Stromal cell of bone marrow (primary cell): ENCODE measurements at regions not wholly inside any gene's neighbourhood (a gene's known extent, or its start where the extent isn't known, plus 50 kb on each side); places are given as distances from the start of the nearest gene placed in this dataset.
"Not testable (repeated sequence)": the region's sequence is repeated elsewhere in the genome, so short reads cannot be mapped to it uniquely, and the experiment has no call there.

Experiments used
- DNase-seq: peaks from one replicate; pipeline ENCODE4 v3.0.0-alpha.2; 2012; ENCODE audit warnings: low read depth

DNA sequence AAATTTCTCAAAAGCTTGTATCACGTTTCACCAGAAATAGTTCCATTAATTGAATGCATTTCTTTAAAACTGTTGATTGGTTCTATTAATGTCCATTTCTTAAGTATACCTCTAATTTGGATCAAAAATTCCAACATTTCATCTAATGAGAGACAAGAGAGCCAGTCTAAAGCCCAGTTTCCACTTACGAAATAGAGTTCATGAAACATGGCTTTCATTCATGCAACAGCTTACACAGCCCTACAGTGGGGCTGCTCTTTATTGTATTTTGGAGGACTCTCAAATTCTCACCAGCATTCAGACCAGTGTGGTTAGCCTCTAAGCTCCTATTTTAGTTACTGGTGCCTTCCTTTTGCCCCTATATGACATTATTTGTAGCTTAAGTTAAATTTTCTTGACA is 566.9 kb upstream of the RGMB start:
- no peak for DNase-seq

DNA sequence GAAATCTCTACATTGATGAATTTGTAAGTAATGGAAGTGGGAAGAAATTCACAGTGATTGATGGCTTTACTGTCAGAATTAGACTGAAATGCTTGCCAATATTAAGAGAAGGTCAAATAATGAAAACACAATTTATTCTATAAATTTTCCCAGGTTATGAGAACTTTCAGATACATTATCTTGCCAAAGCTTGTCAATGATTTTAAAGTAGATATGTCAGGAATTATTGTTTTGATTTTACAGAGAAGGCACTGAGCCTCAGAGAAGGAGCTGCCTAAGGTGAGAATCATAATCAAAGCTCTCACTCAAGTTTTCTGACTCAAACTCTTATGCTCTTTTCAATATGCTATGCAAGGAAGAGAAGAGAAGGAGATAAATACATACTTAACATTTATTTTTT is 564.0 kb upstream of the RGMB start:
- no peak for DNase-seq

DNA sequence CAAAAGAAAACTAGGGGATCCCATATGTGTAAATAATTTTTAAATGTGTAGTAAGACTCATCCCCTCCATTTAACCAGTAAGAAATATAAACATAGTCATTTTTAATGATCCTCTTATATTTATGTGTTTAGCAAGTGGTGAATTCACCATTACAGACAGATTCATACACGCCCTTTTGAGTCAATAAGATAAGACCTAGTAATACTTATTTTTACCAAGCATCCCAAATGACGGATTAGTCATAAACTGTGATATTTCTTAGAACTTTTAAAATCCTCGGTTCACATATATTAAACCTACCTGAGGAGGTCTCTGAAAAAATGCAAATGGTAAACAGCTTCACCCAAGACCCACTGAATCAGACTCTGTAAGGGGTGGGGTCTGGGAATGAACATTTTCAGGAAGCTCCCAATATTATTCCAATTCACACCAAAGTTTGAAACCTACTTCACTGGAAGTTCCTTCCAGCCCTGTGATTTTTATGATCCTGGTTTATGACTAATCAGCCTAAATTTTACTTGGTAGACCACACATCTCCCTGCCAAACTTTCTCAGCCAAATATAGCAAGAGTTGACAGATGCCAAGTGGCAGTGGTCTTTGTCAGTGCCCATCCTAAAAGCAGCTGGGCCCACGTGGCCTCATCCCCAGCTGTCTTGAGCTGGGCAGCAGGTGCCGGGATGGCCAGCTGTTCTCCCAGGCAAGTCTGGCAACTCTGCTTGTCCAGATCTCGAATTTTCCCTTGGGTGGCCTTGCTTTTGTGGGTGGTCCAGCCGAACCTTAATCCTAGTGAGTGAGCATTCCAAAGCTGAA is 559.0 kb upstream of the RGMB start:
- peak; percentile 69 for DNase-seq

DNA sequence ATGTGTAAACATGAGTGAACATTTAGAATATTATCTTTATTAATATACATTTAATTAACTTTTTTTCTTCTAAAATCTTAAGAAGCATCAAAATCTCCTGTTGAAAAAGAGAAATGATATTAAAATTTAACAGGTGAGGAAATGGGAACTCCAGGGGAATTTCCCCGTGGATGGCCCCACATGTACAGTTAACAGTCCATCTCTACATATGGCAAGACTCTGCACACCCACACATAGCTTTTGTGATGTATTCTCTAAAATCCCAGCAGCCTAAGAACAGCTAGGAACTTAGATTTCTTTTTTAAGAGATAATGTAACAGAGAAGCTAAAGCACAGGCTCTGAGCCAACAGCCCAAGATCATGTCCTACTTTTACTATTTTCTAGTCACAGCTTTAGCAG is 556.3 kb upstream of the RGMB start:
- no peak for DNase-seq

DNA sequence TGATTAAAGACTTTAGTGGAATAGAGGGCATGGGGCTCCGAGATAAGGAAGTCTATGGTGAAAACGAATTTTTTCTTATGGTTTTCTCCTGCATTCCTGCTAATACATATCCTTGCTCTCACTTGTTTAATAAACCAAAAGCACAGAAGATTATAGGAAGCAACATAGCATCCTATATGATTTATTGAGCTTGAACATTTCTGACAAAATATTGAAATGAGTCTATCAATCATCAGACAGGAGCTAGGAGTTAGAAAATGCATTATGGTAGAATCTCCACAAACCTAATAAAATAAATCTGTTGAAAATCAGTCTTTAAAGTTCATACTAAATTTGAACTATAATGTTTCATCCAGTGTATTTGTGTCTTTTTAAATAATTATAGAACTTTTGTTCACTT is 554.6 kb upstream of the RGMB start:
- no peak for DNase-seq

DNA sequence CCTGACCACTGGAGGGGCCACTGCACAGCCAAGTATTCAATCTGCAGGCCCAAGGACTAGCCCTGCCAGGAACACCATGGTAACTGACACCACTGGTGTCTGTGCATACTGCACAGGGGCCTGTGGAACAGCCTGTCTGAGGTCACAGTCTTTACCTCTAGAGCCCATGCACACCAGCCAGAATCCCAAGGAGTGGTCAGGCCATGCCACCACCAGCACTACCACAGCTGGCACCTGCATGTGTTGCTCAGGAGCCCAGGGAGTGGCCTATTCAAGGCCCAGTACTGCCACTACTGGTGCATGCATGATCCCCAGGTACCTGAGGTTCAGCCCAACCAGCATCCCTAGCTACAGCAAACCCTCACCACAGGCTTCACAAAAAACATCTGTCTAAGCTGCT is 546.0 kb upstream of the RGMB start:
- DNase-seq: no peak

DNA sequence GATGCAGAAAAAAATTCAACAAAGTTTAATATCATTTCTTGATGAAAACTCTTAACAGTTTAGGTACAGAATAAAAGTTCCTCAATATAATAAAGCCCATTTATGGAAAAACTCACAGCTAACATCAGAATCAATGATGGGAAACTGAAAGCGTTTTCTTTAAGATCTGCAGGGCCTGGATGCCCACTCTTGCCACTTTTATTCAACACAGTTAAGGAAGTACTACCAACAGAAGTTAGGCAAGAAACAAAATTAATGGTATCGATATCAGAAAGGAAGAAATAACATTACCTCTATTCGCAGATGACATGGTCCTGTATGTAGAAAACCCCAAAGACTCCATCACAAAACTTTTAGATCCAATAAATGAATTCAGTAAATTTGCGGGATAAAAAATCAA is 542.4 kb upstream of the RGMB start:
- no peak for DNase-seq

DNA sequence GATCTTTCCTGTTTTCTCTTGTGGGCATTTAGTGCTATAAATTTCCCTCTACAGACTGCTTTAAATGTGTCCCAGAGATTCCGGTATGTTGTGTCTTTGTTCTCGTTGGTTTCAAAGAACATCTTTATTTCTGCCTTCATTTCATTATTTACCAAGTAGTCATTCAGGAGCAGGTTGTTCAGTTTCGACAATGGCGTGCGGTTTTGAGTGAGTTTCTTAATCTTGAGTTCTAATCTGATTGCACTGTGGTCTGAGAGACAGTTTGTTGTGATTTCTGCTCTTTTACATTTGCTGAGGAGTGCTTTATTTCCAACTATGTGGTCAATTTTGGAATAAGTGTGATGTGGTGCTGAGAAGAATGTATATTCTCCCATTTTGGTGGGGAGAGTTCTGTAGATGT is 535.7 kb upstream of the RGMB start:
- not testable (repeated sequence) for DNase-seq

DNA sequence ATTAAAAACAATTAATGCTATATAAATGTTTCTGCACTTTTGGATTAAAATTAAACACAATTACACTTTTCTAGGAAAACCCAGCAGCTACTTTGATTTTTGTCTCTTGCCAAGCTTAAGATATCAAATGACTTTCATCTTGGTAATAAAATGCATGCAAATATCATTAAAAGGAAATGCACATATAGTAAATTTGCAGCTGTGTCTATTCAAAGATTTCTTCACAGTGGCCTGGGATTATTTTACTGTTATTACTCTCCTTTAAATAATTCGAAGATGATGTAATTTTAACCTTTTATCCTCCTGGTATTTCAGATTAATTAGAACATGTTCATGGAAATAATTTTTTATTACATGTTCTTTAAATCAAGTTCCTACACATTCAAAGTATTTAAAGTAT is 529.5 kb upstream of the RGMB start:
- no peak for DNase-seq

DNA sequence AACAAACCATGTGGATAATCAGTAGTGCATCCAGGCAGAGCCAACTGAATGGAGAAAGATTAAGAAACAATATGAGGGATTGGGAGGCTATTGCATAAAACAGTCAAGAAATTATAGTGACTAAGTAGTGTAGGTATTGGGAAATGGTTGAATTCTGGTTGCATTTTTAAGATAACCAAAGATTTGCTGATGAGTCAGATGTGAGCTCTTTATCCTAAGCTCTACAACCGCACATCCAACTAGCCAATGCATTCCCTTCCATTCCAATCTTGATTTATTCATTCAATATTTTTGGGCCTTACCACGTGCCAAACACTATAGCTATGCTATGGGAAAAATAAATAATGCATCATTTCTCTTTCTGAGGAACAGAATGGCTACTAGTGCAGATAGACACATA is 524.5 kb upstream of the RGMB start:
- DNase-seq: peak; percentile 66

DNA sequence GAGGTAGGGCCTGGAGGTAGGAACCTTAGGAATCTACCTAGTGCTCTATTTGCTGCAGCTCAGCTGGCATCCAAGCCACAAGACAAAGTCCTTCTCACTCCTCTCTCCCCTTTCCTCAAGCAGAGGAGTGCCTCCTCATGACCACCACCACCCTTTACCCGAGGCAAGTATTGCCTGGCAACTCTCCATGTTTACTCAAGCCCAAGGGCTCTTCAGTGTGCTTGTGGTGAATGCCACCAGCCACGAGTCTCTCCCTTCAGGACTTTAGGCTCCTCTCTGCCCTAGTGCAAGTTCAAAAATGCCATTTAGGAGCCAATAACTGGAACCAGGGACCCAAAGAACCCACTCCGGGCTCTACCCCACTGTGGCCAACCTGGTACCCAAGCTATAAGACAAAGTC is 514.5 kb upstream of the RGMB start:
- no peak for DNase-seq

DNA sequence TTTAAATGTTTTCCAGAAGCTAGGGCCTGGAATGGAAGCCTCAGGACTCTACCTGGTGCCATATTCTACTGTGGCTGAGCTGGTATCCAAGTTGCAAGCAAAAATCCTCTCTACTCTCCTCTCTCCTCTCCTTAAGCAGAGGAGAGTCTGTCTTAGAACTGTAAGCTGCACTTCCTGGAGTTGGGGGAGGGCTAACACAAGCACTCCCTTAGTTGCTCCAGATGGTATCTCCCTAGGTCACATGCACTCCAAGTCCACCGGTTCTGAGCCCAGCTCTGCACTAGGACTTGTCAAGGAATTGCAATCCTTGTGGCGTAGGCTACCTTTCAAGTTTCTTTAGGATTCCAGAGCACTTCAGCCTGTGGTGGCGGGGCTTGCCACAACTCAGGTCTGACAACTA is 513.9 kb upstream of the RGMB start:
- no peak for DNase-seq

DNA sequence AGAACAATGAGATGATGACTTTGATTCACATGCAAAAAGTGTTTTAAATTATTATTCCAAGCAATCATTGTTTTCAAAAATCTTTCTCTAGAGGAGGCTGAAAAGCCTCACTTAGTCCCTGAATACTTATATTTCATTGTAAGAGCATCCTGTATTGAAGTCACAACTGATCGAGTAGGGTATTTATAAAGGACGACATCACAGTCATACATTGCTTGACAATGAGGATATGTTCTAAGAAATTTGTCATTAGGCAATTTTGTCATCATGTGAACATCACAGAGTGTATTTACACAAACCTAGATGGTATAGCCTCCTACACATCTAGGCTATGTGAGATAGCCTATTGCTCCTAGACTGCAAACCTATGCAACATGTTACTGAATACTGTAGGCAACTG is 510.4 kb upstream of the RGMB start:
- no peak for DNase-seq

DNA sequence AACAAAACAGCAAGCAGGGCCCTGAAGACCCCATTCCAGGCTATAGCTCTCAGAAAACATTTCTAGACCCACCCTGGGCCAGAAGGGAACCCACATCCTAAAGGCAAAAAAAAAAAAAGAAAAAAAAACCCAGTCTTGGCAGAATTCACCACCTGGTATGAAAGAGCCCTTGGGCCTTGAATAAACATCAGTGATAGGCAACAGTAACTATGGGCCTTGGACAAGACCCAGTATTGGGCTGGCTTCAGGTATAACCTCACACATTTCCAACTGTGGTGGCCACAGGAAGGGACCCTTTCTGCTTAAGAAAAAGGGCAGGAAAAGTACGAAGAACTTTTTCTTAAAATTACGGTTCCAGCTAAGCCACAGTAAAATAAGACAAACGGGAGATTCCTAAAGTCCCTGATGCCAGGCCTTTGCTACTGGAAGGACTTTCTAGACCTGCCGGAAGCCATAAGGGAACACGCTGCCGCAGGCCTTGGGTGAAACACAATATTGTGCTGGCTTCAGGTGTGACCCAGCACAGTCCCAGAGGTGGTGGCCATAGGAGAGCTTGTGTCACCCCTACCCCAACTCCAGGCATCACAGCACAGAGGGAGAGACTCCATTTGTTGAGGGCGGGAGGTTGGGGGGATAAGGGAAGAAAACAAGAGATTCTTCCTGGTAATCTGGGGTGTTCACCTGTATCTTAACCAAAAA is 505.2 kb upstream of the RGMB start:
- DNase-seq: no peak

DNA sequence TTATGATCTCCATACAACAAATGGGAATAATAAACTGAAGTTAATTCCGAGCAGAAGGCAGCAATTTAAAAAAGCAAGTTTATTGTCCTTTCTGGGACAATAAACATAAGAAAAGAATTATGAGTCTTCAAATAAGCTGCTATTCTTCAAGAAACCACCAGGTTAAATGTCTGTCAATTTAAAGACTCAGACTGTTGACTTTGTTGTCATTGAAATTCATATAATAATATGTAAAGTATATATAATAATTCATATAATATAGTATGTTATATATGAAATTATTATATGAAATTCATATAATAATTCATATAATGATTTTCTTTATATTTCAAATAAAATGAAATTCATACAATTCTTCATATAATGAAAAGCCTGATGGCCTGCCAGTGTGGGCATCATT is 497.5 kb upstream of the RGMB start:
- DNase-seq: no peak

DNA sequence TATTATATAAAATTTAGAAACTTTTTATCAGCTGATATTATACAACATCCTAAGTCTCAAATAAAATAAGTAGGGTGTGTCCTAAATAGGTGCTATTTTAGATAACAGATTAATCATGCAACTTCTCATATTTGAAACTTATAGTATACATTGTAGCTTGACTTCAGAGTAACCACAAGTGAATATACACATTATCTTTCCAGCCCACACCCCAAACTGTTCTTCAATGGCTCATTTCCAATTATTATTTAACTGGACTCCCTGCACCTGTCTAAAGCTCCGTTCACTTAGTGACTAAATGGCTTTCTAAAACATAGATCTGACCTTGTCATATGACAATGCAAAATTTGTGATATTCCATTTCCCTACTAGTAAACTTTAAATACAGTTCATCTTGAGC is 490.9 kb upstream of the RGMB start:
- DNase-seq: no peak

DNA sequence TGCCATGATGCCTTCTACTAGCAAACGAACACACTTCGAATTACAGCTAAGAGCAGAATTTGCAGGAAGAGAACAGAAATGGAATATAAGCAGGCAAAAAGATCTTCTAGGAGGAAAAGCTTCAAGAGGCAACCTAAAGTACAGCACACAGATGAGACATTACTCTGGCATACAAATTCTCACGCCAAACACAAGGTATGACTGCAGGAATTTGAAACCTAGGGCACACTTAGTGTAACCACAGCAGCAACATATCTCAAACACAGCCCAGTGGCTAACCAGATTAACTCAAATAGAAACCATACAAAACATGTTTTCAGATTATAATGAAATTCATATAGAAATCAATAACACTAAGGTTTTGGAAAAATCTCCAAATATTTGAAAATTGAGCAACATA is 481.0 kb upstream of the RGMB start:
- no peak for DNase-seq

DNA sequence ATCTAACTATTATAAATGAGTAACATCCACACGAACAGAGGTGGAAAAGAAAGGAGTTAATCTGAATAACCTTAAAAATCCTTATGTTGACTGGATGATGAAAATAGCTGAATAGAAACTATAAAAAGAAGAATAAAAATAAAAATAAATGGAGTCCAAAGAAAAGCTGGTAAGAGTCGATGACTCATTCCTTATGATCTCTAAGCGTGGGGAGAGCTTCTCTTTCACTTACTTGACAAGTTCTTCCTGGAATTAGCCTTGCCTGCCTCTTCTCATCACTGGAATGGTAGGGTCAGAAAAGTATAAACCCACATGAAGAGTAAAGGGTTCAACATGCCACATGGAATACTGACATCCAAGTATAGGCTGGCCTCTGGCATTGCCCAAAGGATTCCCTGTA is 477.0 kb upstream of the RGMB start:
- peak; percentile 44 for DNase-seq

DNA sequence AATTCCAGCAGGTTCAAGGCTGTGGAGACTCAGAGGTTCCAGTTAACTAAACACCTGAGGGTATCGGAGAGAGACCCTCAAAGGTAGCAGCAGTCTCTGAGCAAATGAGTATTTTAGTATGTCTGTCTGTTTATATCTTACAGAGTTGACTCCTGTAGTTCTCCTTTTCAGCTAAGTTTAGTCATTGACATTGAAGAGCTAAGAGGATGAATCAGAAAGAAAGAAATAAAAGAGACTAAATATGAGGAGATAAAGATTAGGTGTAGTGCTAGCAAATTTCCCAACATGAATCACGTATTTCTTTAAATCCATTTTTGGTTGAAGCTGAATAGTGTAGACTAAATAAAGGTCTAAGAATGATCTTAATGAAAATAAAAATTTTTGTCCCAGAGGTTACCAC is 474.0 kb upstream of the RGMB start:
- DNase-seq: no peak

DNA sequence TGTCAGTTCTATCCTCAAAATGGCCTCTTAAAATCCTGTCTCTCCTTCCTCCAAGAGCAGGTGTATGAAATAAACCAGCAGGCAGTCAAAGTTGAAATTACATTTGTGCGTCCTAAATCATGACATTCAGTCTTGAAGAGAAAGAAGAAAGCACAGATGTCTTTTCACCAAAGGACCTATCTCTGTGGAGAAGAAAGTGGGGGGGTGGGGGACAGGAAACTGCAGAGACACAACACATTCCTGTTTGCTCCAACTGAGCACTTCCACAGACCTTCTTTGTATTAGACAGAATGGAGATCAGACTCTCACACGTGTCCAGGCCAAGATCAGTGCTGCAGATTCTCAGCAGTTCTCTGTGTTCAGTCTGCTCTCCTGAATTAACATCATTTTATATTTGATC is 471.9 kb upstream of the RGMB start:
- no peak for DNase-seq

DNA sequence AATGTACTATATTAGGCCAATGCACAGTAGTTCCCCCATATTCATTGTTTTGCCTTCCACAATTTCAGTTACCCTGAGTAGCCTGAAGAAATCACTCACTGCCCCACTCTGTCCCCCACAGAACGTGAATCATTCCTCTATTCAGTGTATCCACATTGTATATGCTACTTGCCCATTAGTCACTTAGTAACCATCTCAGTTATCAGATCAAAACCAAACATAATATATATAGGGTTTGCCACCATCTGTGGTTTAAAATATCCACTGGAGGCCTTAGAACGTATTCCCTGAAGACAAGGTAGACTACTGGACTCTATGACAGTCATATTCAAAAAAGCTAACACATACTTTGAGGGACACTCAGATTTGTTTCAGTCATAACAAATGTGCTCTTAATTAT is 465.7 kb upstream of the RGMB start:
- DNase-seq: peak; percentile 36

DNA sequence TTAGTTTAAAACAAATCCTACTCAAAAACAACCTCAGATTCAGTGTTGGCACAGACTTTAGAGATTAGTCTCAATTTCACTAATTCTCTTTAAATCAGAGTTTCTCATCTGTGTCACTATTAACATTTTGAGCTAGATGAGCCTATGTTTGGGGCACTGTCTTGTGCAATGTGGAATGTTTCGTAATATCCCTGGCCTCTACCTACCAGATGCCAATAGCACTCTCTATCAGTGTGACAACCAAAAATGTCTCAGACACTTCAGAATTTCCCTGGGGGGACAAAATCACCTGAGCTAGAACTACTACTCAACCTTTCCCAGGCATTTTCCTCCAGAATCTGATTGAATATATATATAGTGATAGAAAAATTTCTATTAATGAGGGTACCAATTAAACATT is 465.2 kb upstream of the RGMB start:
- DNase-seq: no peak

DNA sequence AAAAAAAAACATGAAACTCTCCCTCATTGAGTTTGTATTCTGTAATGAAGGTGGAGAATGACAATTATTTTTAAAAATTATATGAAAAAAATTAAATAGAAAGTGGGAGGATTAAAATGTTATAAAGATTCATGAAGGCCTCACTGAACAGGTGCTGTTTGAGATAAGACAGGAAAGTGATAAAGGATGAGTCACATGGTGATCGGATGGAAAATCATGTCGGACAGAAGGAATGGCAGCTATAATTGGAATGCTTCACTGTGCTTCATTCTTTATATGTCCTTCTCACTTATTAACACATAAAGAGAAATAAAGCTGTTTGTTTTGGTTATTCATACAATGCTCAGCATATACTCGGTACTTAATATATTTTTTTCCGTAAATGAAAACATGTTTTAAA is 464.5 kb upstream of the RGMB start:
- DNase-seq: no peak
